ENCODE measurements at regions not wholly inside any gene's neighbourhood (a gene's known extent, or its start where the extent isn't known, plus 50 kb on each side); places are given as distances from the start of the nearest gene placed in this dataset.

- no peak overlapping the region for H3K4me3 ChIP-seq (ENCODE audit: low read length)
- no peaks in the 10 kb centered on the region for H3K4me1 ChIP-seq (ENCODE audit: control insufficient read depth, insufficient read depth, low read length)
- H3K27me3 ChIP-seq (ENCODE audit: control insufficient read depth, insufficient read depth, low read length): no peaks in the 10 kb centered on the region
- H3K9me3 ChIP-seq (ENCODE audit: control insufficient read depth, insufficient read depth, low read length): no peaks in the 10 kb centered on the region
- H3K27ac ChIP-seq (ENCODE audit: low read length): no peak overlapping the region
- no peaks in the 10 kb centered on the region for H3K36me3 ChIP-seq (ENCODE audit: control insufficient read depth, insufficient read depth, low read length)
- WGBS (ENCODE audit: insufficient coverage, insufficient read length): no CpG with 5 or more reads among the region's 6 CpGs
- no peak for DNase-seq (ENCODE audit: low read depth, low spot score)
Observed at GRCh38 chr6:11437824-11438459, 99.6 kb upstream of the TMEM170B start.

- H3K4me3 ChIP-seq (ENCODE audit: low read length): no peak overlapping the region
- no CpG with 5 or more reads among the region's 6 CpGs for WGBS (ENCODE audit: insufficient coverage, insufficient read length)
- no peak overlapping the region for H3K27ac ChIP-seq (ENCODE audit: low read length)
- no peak for DNase-seq (ENCODE audit: low read depth, low spot score)
- H3K36me3 ChIP-seq (ENCODE audit: control insufficient read depth, insufficient read depth, low read length): no peaks in the 10 kb centered on the region
- H3K4me1 ChIP-seq (ENCODE audit: control insufficient read depth, insufficient read depth, low read length): no peaks in the 10 kb centered on the region
- no peaks in the 10 kb centered on the region for H3K9me3 ChIP-seq (ENCODE audit: control insufficient read depth, insufficient read depth, low read length)
- H3K27me3 ChIP-seq (ENCODE audit: control insufficient read depth, insufficient read depth, low read length): no peaks in the 10 kb centered on the region
Observed at GRCh38 chr6:11436508-11437096, 100.9 kb upstream of the TMEM170B start.

GRCh38 chr6:11434565-11435326 lies 102.8 kb upstream of the TMEM170B start:
- Histone ChIP-seq H3K27ac (ENCODE audit: low read length) (no peak overlapping the region), H3K4me1 (ENCODE audit: control insufficient read depth, insufficient read depth, low read length) (no peaks in the 10 kb centered on the region; the same call in 1 of the 2 replicates), H3K27me3 (ENCODE audit: control insufficient read depth, insufficient read depth, low read length) (no peaks in the 10 kb centered on the region), H3K4me3 (ENCODE audit: low read length) (no peak overlapping the region), H3K36me3 (ENCODE audit: control insufficient read depth, insufficient read depth, low read length) (no peaks in the 10 kb centered on the region), H3K9me3 (ENCODE audit: control insufficient read depth, insufficient read depth, low read length) (no peaks in the 10 kb centered on the region)
- DNase-seq (ENCODE audit: low read depth, low spot score): no peak
- no CpG with 5 or more reads among the region's 10 CpGs for WGBS (ENCODE audit: insufficient coverage, insufficient read length)

- H3K4me1 ChIP-seq (ENCODE audit: control insufficient read depth, insufficient read depth, low read length): no peaks in the 10 kb centered on the region; the same call in 1 of the 2 replicates
- no peaks in the 10 kb centered on the region for H3K36me3 ChIP-seq (ENCODE audit: control insufficient read depth, insufficient read depth, low read length)
- no peaks in the 10 kb centered on the region for H3K9me3 ChIP-seq (ENCODE audit: control insufficient read depth, insufficient read depth, low read length)
- no CpG with 5 or more reads among the region's 1 CpG for WGBS (ENCODE audit: insufficient coverage, insufficient read length)
- H3K4me3 ChIP-seq (ENCODE audit: low read length): no peak overlapping the region
- DNase-seq (ENCODE audit: low read depth, low spot score): no peak
- H3K27ac ChIP-seq (ENCODE audit: low read length): no peak overlapping the region
- H3K27me3 ChIP-seq (ENCODE audit: control insufficient read depth, insufficient read depth, low read length): no peaks in the 10 kb centered on the region
Observed at GRCh38 chr6:11433860-11434259, 103.7 kb upstream of the TMEM170B start.

DNA sequence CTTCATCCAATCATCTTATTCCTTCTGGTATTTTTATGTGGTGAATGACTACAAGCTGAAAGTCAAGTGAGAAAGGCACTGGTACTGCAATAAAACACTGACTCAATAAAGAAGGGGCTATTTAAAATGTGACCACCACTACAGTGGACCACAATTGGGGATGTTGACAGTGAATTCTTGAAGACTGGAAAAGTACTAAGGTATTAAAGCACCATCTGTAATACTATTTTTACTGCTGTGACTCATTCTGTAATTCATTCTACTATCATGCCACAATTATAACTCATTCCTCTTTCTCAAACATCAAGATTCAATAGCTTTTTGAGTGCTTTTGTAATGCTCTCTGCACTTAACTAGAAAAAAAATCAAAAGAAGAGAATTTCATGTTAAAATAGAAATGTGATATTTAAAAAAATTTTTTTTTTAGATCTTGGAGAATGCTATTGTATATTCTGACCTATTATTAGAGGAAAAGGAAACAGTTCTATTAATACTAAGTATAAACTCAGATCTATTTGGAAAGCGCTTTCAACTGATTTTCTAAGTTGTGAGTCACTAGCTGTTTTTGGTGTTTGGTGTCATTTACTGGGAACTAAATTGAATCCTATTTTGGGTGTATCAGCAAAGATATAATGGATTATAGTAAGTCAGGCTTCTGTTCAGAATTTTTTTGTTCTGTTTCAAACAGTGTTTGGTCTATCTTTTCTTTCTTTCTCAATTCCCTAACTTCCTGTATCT lies 104.7 kb upstream of the TMEM170B start:
- WGBS (ENCODE audit: insufficient coverage, insufficient read length): no CpG with 5 or more reads among the region's 1 CpG
- no peaks in the 10 kb centered on the region; the same call in 1 of the 2 replicates for H3K4me1 ChIP-seq (ENCODE audit: control insufficient read depth, insufficient read depth, low read length)
- no peak for DNase-seq (ENCODE audit: low read depth, low spot score)
- no peaks in the 10 kb centered on the region for H3K9me3 ChIP-seq (ENCODE audit: control insufficient read depth, insufficient read depth, low read length)
- H3K27ac ChIP-seq (ENCODE audit: low read length): no peak overlapping the region
- no peaks in the 10 kb centered on the region for H3K36me3 ChIP-seq (ENCODE audit: control insufficient read depth, insufficient read depth, low read length)
- no peaks in the 10 kb centered on the region for H3K27me3 ChIP-seq (ENCODE audit: control insufficient read depth, insufficient read depth, low read length)
- H3K4me3 ChIP-seq (ENCODE audit: low read length): no peak overlapping the region

DNA sequence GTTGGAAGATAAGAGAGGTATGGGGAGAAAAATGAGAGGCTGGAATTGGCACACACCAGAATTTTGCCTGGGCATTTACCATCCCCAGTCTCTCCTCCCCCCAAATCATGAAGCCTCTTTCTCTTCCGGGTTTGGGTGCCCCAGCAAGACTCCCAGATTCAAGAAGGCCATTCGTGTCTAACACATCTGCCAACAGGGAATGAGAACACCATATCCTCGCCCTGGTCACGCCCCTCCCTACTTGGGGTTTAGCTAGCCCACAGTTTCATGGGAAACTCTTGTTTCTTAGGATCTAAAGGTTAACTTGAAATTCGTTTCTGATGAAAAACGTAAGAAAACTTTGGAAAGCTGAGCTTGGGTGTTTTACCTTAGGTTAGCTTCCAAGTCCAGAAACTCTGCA lies 105.5 kb upstream of the TMEM170B start:
- Histone ChIP-seq H3K27ac (ENCODE audit: low read length) (no peak overlapping the region), H3K27me3 (ENCODE audit: control insufficient read depth, insufficient read depth, low read length) (no peaks in the 10 kb centered on the region), H3K4me1 (ENCODE audit: control insufficient read depth, insufficient read depth, low read length) (no peaks in the 10 kb centered on the region; the same call in 1 of the 2 replicates), H3K4me3 (ENCODE audit: low read length) (no peak overlapping the region), H3K36me3 (ENCODE audit: control insufficient read depth, insufficient read depth, low read length) (no peaks in the 10 kb centered on the region), H3K9me3 (ENCODE audit: control insufficient read depth, insufficient read depth, low read length) (no peaks in the 10 kb centered on the region)
- no peak for DNase-seq (ENCODE audit: low read depth, low spot score)
- WGBS (ENCODE audit: insufficient coverage, insufficient read length): no CpG with 5 or more reads among the region's 6 CpGs

DNA sequence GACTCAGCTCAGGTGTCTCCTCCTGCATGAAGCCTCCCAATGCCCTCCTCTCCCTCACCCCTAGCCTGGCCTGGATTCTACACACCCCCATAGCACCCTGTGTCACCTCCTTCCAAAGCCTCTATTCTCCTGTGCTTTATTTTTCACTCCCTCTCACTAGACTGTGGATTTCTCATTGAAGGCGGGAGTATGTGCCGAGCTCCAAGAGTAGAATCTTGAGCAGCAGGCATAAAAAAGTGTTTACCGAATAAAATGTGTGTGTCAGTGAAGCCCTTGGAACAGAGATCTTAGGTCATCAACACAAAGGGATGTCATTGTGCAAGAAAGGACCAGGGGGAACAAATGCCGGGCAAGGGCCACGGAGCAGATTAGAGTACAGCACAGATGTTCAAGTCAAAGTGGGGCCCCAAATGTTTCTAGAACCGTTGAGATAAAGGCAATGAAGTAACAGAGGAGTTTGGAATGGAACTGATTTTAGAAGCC lies 106.1 kb upstream of the TMEM170B start:
- Histone ChIP-seq H3K36me3 (ENCODE audit: control insufficient read depth, insufficient read depth, low read length) (no peaks in the 10 kb centered on the region), H3K4me1 (ENCODE audit: control insufficient read depth, insufficient read depth, low read length) (peaks cover 1% of the 10 kb centered on the region; the same call in 1 of the 2 replicates), H3K4me3 (ENCODE audit: low read length) (no peak overlapping the region), H3K27me3 (ENCODE audit: control insufficient read depth, insufficient read depth, low read length) (no peaks in the 10 kb centered on the region), H3K27ac (ENCODE audit: low read length) (no peak overlapping the region), H3K9me3 (ENCODE audit: control insufficient read depth, insufficient read depth, low read length) (no peaks in the 10 kb centered on the region)
- no CpG with 5 or more reads among the region's 6 CpGs for WGBS (ENCODE audit: insufficient coverage, insufficient read length)
- DNase-seq (ENCODE audit: low read depth, low spot score): no peak

GRCh38 chr6:11430036-11430435 lies 107.5 kb upstream of the TMEM170B start:
- no CpG with 5 or more reads among the region's 9 CpGs for WGBS (ENCODE audit: insufficient coverage, insufficient read length)
- DNase-seq (ENCODE audit: low read depth, low spot score): no peak
- H3K4me3 ChIP-seq (ENCODE audit: low read length): no peak overlapping the region
- H3K27ac ChIP-seq (ENCODE audit: low read length): no peak overlapping the region
- H3K36me3 ChIP-seq (ENCODE audit: control insufficient read depth, insufficient read depth, low read length): no peaks in the 10 kb centered on the region
- peaks cover 4% of the 10 kb centered on the region for H3K4me1 ChIP-seq (ENCODE audit: control insufficient read depth, insufficient read depth, low read length)
- no peaks in the 10 kb centered on the region for H3K9me3 ChIP-seq (ENCODE audit: control insufficient read depth, insufficient read depth, low read length)
- H3K27me3 ChIP-seq (ENCODE audit: control insufficient read depth, insufficient read depth, low read length): no peaks in the 10 kb centered on the region

GRCh38 chr6:11429577-11429976 lies 108.0 kb upstream of the TMEM170B start:
- peaks cover 4% of the 10 kb centered on the region for H3K4me1 ChIP-seq (ENCODE audit: control insufficient read depth, insufficient read depth, low read length)
- H3K27me3 ChIP-seq (ENCODE audit: control insufficient read depth, insufficient read depth, low read length): no peaks in the 10 kb centered on the region
- no peak for DNase-seq (ENCODE audit: low read depth, low spot score)
- H3K4me3 ChIP-seq (ENCODE audit: low read length): no peak overlapping the region
- no peak overlapping the region for H3K27ac ChIP-seq (ENCODE audit: low read length)
- no CpG with 5 or more reads among the region's 2 CpGs for WGBS (ENCODE audit: insufficient coverage, insufficient read length)
- no peaks in the 10 kb centered on the region for H3K36me3 ChIP-seq (ENCODE audit: control insufficient read depth, insufficient read depth, low read length)
- H3K9me3 ChIP-seq (ENCODE audit: control insufficient read depth, insufficient read depth, low read length): no peaks in the 10 kb centered on the region

- no CpG with 5 or more reads among the region's 3 CpGs for WGBS (ENCODE audit: insufficient coverage, insufficient read length)
- H3K4me1 ChIP-seq (ENCODE audit: control insufficient read depth, insufficient read depth, low read length): peaks cover 4% of the 10 kb centered on the region
- H3K27ac ChIP-seq (ENCODE audit: low read length): no peak overlapping the region
- no peaks in the 10 kb centered on the region for H3K36me3 ChIP-seq (ENCODE audit: control insufficient read depth, insufficient read depth, low read length)
- H3K4me3 ChIP-seq (ENCODE audit: low read length): no peak overlapping the region
- H3K27me3 ChIP-seq (ENCODE audit: control insufficient read depth, insufficient read depth, low read length): no peaks in the 10 kb centered on the region
- H3K9me3 ChIP-seq (ENCODE audit: control insufficient read depth, insufficient read depth, low read length): no peaks in the 10 kb centered on the region
- DNase-seq (ENCODE audit: low read depth, low spot score): no peak
Observed at GRCh38 chr6:11428895-11429294, 108.7 kb upstream of the TMEM170B start.

Measured in iPS DF 6.9 (cell line).